Activated CD4-positive, alpha-beta T cell treated with anti-CD3 and anti-CD28 coated beads for 36 hours (primary cell): ENCODE measurements at regions not wholly inside any gene's neighbourhood (a gene's known extent, or its start where the extent isn't known, plus 50 kb on each side); places are given as distances from the start of the nearest gene placed in this dataset.
"Not testable (repeated sequence)": the region's sequence is repeated elsewhere in the genome, so short reads cannot be mapped to it uniquely, and the experiment has no call there.

Experiments
- ATAC-seq: fragments of 200-7000 bp; cut with Tn5 transposase; one replicate; pipeline ENCODE4 v1.10.0; 2021; ENCODE audit warnings: mild to moderate bottlenecking, moderate library complexity
- CTCF ChIA-PET: fragments of 350-600 bp; sonication (Branson Sonifier 250); formaldehyde crosslinking; loops from one replicate; lab custom pipeline; 2021; ENCODE audit warnings: antibody characterized with exemption; lab: Charles Lee
- POLR2A ChIA-PET: fragments of 350-600 bp; sonication (Branson Sonifier 250); formaldehyde crosslinking; loops from one replicate; lab custom pipeline; 2021; ENCODE audit warnings: antibody characterized with exemption, inconsistent platforms; lab: Charles Lee
- DNase-seq: peaks from one replicate; pipeline ENCODE4 v3.0.0-alpha.2; 2020
- H3K27ac Mint-ChIP-seq: one replicate; pipeline ENCODE4 v1.8.0; 2021; ENCODE audit warnings: mixed read lengths
- H3K27me3 Mint-ChIP-seq: one replicate; pipeline ENCODE4 v1.8.0; 2021; ENCODE audit warnings: mixed read lengths
- H3K36me3 Mint-ChIP-seq: one replicate; pipeline ENCODE4 v1.8.0; 2021; ENCODE audit warnings: low read depth, mixed read lengths
- H3K4me1 Mint-ChIP-seq: one replicate; pipeline ENCODE4 v1.8.0; 2021; ENCODE audit warnings: mixed read lengths
- H3K4me3 Mint-ChIP-seq: one replicate; pipeline ENCODE4 v1.8.0; 2021; ENCODE audit warnings: mild to moderate bottlenecking, moderate library complexity, mixed read lengths
- H3K9me3 Mint-ChIP-seq: one replicate; pipeline ENCODE4 v1.8.0; 2021; ENCODE audit warnings: low read depth, mixed read lengths
- intact Hi-C, 2 experiments: fragments of 100-400 bp; cut with DNase I in 1 of 2; cut with micrococcal nuclease in 1 of 2; formaldehyde crosslinking; loops; one replicate each; pipeline versions ENCODE4 v1.14.2 to v1.15.1; 2022 to 2024; cut with DNase I, micrococcal nuclease

- intact Hi-C loops, CTCF ChIA-PET, H3K36me3 Mint-ChIP-seq, H3K27me3 Mint-ChIP-seq, H3K4me3 Mint-ChIP-seq, POLR2A ChIA-PET, ATAC-seq, H3K4me1 Mint-ChIP-seq, DNase-seq, H3K9me3 Mint-ChIP-seq, H3K27ac Mint-ChIP-seq: not testable (repeated sequence)
These were observed 676.4 kb upstream of the ZNF337 start for GRCh38 chr20:26373066-26373465.

GRCh38 chr20:26354511-26354910 is 657.9 kb upstream of the ZNF337 start:
- ChIA-PET POLR2A (no interaction called here), CTCF (interaction anchor here (0.6 kb wide), 1 partner anchor 10 kb away, joined by 3 read pairs; no protein-coding TSS in a partner anchor)
- Mint-ChIP-seq H3K4me1 (peaks cover 4% of the 10 kb centered on the region), H3K4me3 (no peak overlapping the region), H3K27me3 (no peaks in the 10 kb centered on the region), H3K36me3 (no peaks in the 10 kb centered on the region), H3K27ac (no peak overlapping the region), H3K9me3 (peaks cover under 1% of the 10 kb centered on the region)
- no peak for ATAC-seq
- DNase-seq = no peak
- intact Hi-C loops = no loop called here

- H3K27ac Mint-ChIP-seq = no peak overlapping the region
- ATAC-seq (no peak), DNase-seq (no peak)
- H3K4me3 Mint-ChIP-seq = no peak overlapping the region
- H3K9me3 Mint-ChIP-seq = peaks cover 7% of the 10 kb centered on the region
- no peaks in the 10 kb centered on the region for H3K36me3 Mint-ChIP-seq
- peaks cover 7% of the 10 kb centered on the region for H3K4me1 Mint-ChIP-seq
- H3K27me3 Mint-ChIP-seq = no peaks in the 10 kb centered on the region
- intact Hi-C loops = no loop called here
- ChIA-PET POLR2A (no interaction called here), CTCF (no interaction called here)
These were observed 650.7 kb upstream of the ZNF337 start for GRCh38 chr20:26347396-26347795.

GRCh38 chr20:26340460-26341065 is 643.9 kb upstream of the ZNF337 start:
- POLR2A ChIA-PET, H3K9me3 Mint-ChIP-seq, intact Hi-C loops, H3K27me3 Mint-ChIP-seq, CTCF ChIA-PET, H3K4me3 Mint-ChIP-seq: not testable (repeated sequence)
- Mint-ChIP-seq H3K4me1 (peaks cover 37% of the 10 kb centered on the region), H3K36me3 (peaks cover 12% of the 10 kb centered on the region), H3K27ac (peak overlapping the region; percentile 55)
- DNase-seq = peak; percentile 3
- peak; percentile 39 for ATAC-seq

GRCh38 chr20:26324177-26324576 is 627.5 kb upstream of the ZNF337 start:
- Mint-ChIP-seq H3K9me3 (peaks cover 10% of the 10 kb centered on the region), H3K27ac (peak overlapping the region; percentile 56), H3K36me3 (peaks cover 17% of the 10 kb centered on the region), H3K4me3 (no peak overlapping the region), H3K4me1 (peaks cover 19% of the 10 kb centered on the region), H3K27me3 (no peaks in the 10 kb centered on the region)
- ATAC-seq = no peak
- intact Hi-C loops = no loop called here
- no peak for DNase-seq
- ChIA-PET CTCF (no interaction called here), POLR2A (no interaction called here)

DNA sequence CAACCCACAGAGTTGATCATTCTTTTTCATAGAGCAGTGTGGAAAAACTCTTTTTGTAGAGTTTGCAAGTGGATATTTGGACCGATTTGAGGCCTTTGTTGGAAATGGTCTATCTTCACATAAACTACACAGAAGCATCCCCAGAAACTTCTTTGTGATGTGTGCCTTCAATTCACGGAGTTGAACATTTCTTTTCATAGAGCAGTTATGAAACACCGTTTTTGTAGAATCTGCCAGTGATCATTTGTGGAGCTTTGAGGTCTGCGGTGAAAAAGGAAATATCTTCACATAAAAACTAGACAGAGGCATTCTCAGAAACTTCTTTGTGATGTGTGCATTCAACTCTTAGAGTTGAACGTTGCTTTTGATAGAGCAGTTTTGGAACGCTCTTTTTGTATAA is 618.4 kb upstream of the ZNF337 start:
- Mint-ChIP-seq H3K27ac (no peak overlapping the region), H3K9me3 (peaks cover 5% of the 10 kb centered on the region), H3K27me3 (no peaks in the 10 kb centered on the region), H3K4me3 (no peak overlapping the region), H3K4me1 (peaks cover 31% of the 10 kb centered on the region), H3K36me3 (peaks cover 16% of the 10 kb centered on the region)
- intact Hi-C loops = no loop called here
- POLR2A ChIA-PET = no interaction called here
- DNase-seq (no peak), ATAC-seq (no peak)
- CTCF ChIA-PET = no interaction called here

GRCh38 chr20:26309720-26310119 is 613.1 kb upstream of the ZNF337 start:
- H3K36me3 Mint-ChIP-seq = peaks cover 23% of the 10 kb centered on the region
- POLR2A ChIA-PET, H3K27me3 Mint-ChIP-seq, H3K9me3 Mint-ChIP-seq, H3K4me3 Mint-ChIP-seq, ATAC-seq, DNase-seq, CTCF ChIA-PET: not testable (repeated sequence)
- peaks cover 58% of the 10 kb centered on the region for H3K4me1 Mint-ChIP-seq
- peak overlapping the region; percentile 78 for H3K27ac Mint-ChIP-seq
- intact Hi-C loops = loop anchor here in 1 of 2 experiments (2.0 kb wide), 1 partner anchor 29 kb away; no protein-coding TSS in a partner anchor

GRCh38 chr20:26308961-26309360 is 612.3 kb upstream of the ZNF337 start:
- H3K27me3 Mint-ChIP-seq = no peaks in the 10 kb centered on the region
- no peak for ATAC-seq
- intact Hi-C loops = loop anchor here in 1 of 2 experiments (2.0 kb wide), 1 partner anchor 28 kb away; no protein-coding TSS in a partner anchor
- ChIA-PET CTCF (no interaction called here), POLR2A (no interaction called here)
- peaks cover 23% of the 10 kb centered on the region for H3K36me3 Mint-ChIP-seq
- peaks cover 3% of the 10 kb centered on the region for H3K9me3 Mint-ChIP-seq
- no peak for DNase-seq
- peak overlapping the region; percentile 78 for H3K27ac Mint-ChIP-seq
- H3K4me3 Mint-ChIP-seq = no peak overlapping the region
- peaks cover 56% of the 10 kb centered on the region for H3K4me1 Mint-ChIP-seq

GRCh38 chr20:26295006-26295405 is 598.4 kb upstream of the ZNF337 start:
- Mint-ChIP-seq H3K27me3 (no peaks in the 10 kb centered on the region), H3K27ac (no peak overlapping the region), H3K9me3 (no peaks in the 10 kb centered on the region), H3K4me1 (peaks cover 15% of the 10 kb centered on the region), H3K36me3 (no peaks in the 10 kb centered on the region), H3K4me3 (no peak overlapping the region)
- ChIA-PET CTCF (no interaction called here), POLR2A (no interaction called here)
- DNase-seq (no peak), ATAC-seq (no peak)
- intact Hi-C loops = loop anchor here in 1 of 2 experiments (5.0 kb wide), 2 partner anchors 42 to 88 kb away; no protein-coding TSS in a partner anchor

DNA sequence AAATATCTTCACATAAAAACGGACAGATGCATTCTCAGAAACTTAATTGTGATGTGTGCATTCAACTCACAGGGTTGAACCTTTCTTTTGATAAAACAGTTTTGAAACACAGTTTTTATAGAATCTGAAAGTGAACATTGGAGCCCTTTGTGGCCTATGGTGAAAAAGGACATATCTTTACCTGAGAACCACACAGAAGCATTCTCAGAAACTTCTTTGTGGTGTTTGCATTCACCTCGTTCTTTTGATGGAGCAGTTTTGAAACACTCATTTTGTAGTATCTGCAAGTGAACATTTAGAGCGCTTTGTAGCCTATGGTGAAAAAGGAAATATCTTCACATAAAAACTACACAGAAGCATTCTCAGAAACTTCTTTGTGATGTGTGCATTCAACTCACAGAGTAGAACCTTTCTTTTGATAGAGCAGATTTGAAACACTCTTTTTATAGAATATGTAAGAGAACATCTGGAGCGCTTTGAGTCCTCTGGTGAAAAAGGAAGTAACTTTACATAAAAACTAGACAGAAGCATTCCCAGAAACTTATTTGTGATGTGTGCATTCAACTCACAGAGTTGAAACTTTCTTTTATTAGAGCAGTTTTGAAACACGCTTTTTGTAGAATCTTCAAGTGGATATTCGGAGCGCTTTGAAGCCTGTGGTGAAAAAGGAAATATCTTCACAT is 591.9 kb upstream of the ZNF337 start:
- H3K4me3 Mint-ChIP-seq, H3K9me3 Mint-ChIP-seq, CTCF ChIA-PET, POLR2A ChIA-PET, H3K36me3 Mint-ChIP-seq, DNase-seq, H3K27me3 Mint-ChIP-seq: not testable (repeated sequence)
- intact Hi-C loops = loop anchor here in 1 of 2 experiments (1.0 kb wide), 1 partner anchor 9 kb away; no protein-coding TSS in a partner anchor
- H3K4me1 Mint-ChIP-seq = peaks cover 54% of the 10 kb centered on the region
- peak; percentile 42 for ATAC-seq
- peak overlapping the region; percentile 21 for H3K27ac Mint-ChIP-seq

DNA sequence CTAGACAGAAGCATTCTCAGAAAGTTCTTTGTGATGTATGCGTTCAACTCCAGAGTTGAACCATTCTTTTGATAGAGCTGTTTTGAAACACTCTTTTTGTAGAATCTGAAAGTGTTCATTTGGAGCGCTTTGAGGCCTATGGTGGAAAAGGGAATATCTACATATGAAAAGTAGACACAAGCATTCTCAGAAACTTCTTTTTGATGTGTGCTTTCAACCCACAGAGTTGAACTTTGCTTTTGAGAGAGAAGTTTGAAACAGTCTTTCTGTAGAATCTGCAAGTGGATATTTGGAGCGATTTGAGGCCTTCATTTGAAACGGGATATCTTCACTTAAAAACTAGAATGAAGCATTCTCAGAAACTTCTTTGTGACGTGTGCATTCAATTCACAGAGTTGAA is 582.6 kb upstream of the ZNF337 start:
- ATAC-seq (no peak), DNase-seq (no peak)
- ChIA-PET POLR2A (no interaction called here), CTCF (no interaction called here)
- intact Hi-C loops = loop anchor here in 1 of 2 experiments (1.0 to 5.0 kb wide), 2 partner anchors 9 to 58 kb away; no protein-coding TSS in a partner anchor
- peaks cover 15% of the 10 kb centered on the region for H3K36me3 Mint-ChIP-seq
- no peaks in the 10 kb centered on the region for H3K9me3 Mint-ChIP-seq
- no peaks in the 10 kb centered on the region for H3K27me3 Mint-ChIP-seq
- H3K27ac Mint-ChIP-seq = peak overlapping the region; percentile 11
- H3K4me3 Mint-ChIP-seq = no peak overlapping the region
- peaks cover 56% of the 10 kb centered on the region for H3K4me1 Mint-ChIP-seq

DNA sequence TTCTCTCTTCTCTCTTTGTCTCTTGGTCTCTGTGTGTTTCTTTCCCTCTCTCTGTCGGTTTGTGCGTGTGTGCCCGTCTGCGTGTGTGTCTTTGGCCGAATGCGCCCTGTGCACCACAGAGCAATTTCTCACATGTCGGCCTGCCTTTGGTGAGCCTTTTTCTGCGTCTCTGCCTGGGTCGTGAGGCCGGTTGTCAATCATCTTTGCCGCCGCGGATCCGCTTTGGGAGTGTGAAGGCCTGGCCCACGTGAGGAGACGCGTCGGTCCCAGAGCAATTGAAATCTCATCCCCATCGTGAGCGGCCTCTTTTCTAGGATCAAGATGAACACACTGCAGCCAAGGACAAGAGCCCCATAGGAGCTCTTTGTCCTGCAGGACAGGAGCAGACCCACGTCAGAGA is 580.7 kb upstream of the ZNF337 start:
- POLR2A ChIA-PET = no interaction called here
- CTCF ChIA-PET = no interaction called here
- no peak overlapping the region for H3K4me3 Mint-ChIP-seq
- H3K36me3 Mint-ChIP-seq = peaks cover 15% of the 10 kb centered on the region
- DNase-seq = no peak
- H3K27ac Mint-ChIP-seq = no peak overlapping the region
- peaks cover 41% of the 10 kb centered on the region for H3K4me1 Mint-ChIP-seq
- intact Hi-C loops = loop anchor here in 1 of 2 experiments (5.0 kb wide), 1 partner anchor 60 kb away; no protein-coding TSS in a partner anchor
- H3K9me3 Mint-ChIP-seq = no peaks in the 10 kb centered on the region
- no peak for ATAC-seq
- H3K27me3 Mint-ChIP-seq = no peaks in the 10 kb centered on the region
